Smooth muscle cell (in vitro differentiated cells): ENCODE measurements at regions not wholly inside any gene's neighbourhood (a gene's known extent, or its start where the extent isn't known, plus 50 kb on each side); places are given as distances from the start of the nearest gene placed in this dataset.

ENCODE experiments used
- DNase-seq: peaks from one replicate; lab custom pipeline; 2025; ENCODE audit not compliant: unreplicated experiment; lab: John Stamatoyannopoulos, UW
- H2AFZ ChIP-seq: fragments of 200-600 bp; sonication (generic); 2 replicates; pipeline ENCODE4 v1.6.0; 2016; ENCODE audit warnings: antibody characterized with exemption, low read depth, mild to moderate bottlenecking
- H3F3A ChIP-seq: fragments of 200-600 bp; sonication (generic); 2 replicates; pipeline ENCODE4 v1.6.0; 2017; ENCODE audit warnings: antibody characterized with exemption, low read depth
- H3K27ac ChIP-seq: fragments of 200-600 bp; sonication (generic); 2 replicates; pipeline ENCODE4 v1.5.1; 2016; ENCODE audit warnings: low read depth, mild to moderate bottlenecking
- H3K27me3 ChIP-seq: fragments of 200-600 bp; sonication (generic); 2 replicates; pipeline ENCODE4 v1.6.1; 2016; ENCODE audit warnings: low read depth, mild to moderate bottlenecking
- H3K36me3 ChIP-seq: fragments of 200-600 bp; sonication (generic); 2 replicates; pipeline ENCODE4 v1.5.1; 2016; ENCODE audit warnings: low read depth
- H3K4me1 ChIP-seq: fragments of 200-600 bp; sonication (generic); 2 replicates; pipeline ENCODE4 v1.5.1; 2016; ENCODE audit warnings: low read depth
- H3K4me2 ChIP-seq: fragments of 200-600 bp; sonication (generic); 2 replicates; pipeline ENCODE4 v1.6.0; 2016; ENCODE audit warnings: mild to moderate bottlenecking
- H3K4me3 ChIP-seq: fragments of 200-600 bp; sonication (generic); 2 replicates; pipeline ENCODE4 v1.5.1; 2016; ENCODE audit warnings: mild to moderate bottlenecking
- H3K79me2 ChIP-seq: fragments of 200-600 bp; sonication (generic); 2 replicates; pipeline ENCODE4 v1.6.0; 2016; ENCODE audit warnings: low read depth, mild to moderate bottlenecking
- H3K9ac ChIP-seq: fragments of 200-600 bp; sonication (generic); 2 replicates; pipeline ENCODE4 v1.6.0; 2016; ENCODE audit warnings: low read depth
- H3K9me3 ChIP-seq: fragments of 200-600 bp; sonication (generic); replicated peaks from 2 replicates; pipeline ENCODE4 v1.5.1; 2016; ENCODE audit warnings: low read depth
- H4K20me1 ChIP-seq: fragments of 200-600 bp; sonication (generic); 2 replicates; pipeline ENCODE4 v1.6.0; 2016; ENCODE audit warnings: low read depth
- CTCF ChIP-seq: fragments of 200-600 bp; sonication (generic); IDR thresholded peaks from 2 replicates; pipeline ENCODE4 v1.5.1; 2017; ENCODE audit warnings: borderline replicate concordance, mild to moderate bottlenecking, antibody characterized with exemption; ENCODE audit not compliant: insufficient read depth, poor library complexity, severe bottlenecking
- WGBS: methylation state at CpG from one replicate; pipeline ENCODE4 v1.1.7; 2016; ENCODE audit warnings: low lambda C conversion rate; 5-methylcytosine and 5-hydroxymethylcytosine counted together

DNA sequence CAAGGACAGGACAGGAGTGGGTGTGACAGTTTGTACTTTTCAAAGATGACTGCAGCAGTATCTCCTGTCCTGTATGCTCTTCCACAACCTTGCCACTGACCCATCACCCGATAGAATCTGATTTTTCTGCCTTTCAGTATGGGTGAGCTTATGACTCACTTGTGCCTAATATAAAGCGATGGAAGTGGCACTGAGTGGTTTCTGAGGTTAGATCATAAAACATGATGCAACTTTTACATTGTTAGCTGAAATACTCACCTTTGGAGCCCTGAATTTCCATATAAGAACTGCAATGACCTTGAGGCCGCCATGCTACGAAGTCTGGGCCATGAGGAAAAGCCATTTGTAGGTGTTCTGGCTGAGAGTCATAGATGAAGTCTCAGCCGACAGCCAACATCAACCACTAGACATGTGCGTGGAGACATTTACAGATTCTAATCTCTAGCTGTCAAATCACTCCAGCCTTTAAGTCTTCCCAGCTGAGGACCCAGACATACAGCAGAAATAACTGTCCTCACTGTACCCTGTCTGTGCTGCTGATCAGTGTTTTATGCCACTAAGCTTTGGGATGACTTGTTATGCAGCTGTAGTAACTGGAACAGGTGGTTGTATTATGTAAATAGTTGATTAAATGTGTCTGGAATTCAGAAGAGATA lies 105.9 kb upstream of the ARHGAP20 start:
- no peak overlapping the region for H3K4me3 ChIP-seq
- H4K20me1 ChIP-seq: no peaks in the 10 kb centered on the region
- 67% methylated on average over 6 of the region's 6 CpGs for WGBS
- H3F3A ChIP-seq: no peaks in the 10 kb centered on the region
- H3K27ac ChIP-seq: no peak overlapping the region
- H3K9ac ChIP-seq: no peak overlapping the region
- H3K9me3 ChIP-seq: no peaks in the 10 kb centered on the region
- no peaks in the 10 kb centered on the region for H3K27me3 ChIP-seq
- H3K36me3 ChIP-seq: no peaks in the 10 kb centered on the region
- no peak for DNase-seq
- no peaks in the 10 kb centered on the region for H3K4me1 ChIP-seq
- H2AFZ ChIP-seq: no peak overlapping the region
- no peak for TF ChIP-seq CTCF
- no peaks in the 10 kb centered on the region for H3K79me2 ChIP-seq
- H3K4me2 ChIP-seq: no peak overlapping the region

- H3K9me3 ChIP-seq: no peaks in the 10 kb centered on the region
- H3K79me2 ChIP-seq: no peaks in the 10 kb centered on the region
- 87% methylated on average over 5 of the region's 5 CpGs for WGBS
- no peaks in the 10 kb centered on the region for H3K36me3 ChIP-seq
- no peak for DNase-seq
- no peak overlapping the region for H3K4me2 ChIP-seq
- H3K9ac ChIP-seq: no peak overlapping the region
- H3K27ac ChIP-seq: no peak overlapping the region
- no peak overlapping the region for H2AFZ ChIP-seq
- H4K20me1 ChIP-seq: no peaks in the 10 kb centered on the region
- no peak overlapping the region for H3K4me3 ChIP-seq
- no peak for TF ChIP-seq CTCF
- peaks cover 3% of the 10 kb centered on the region for H3K27me3 ChIP-seq
- no peaks in the 10 kb centered on the region for H3K4me1 ChIP-seq
- no peaks in the 10 kb centered on the region for H3F3A ChIP-seq
Measured at GRCh38 chr11:110812086-110812733, 100.0 kb upstream of the ARHGAP20 start.

DNA sequence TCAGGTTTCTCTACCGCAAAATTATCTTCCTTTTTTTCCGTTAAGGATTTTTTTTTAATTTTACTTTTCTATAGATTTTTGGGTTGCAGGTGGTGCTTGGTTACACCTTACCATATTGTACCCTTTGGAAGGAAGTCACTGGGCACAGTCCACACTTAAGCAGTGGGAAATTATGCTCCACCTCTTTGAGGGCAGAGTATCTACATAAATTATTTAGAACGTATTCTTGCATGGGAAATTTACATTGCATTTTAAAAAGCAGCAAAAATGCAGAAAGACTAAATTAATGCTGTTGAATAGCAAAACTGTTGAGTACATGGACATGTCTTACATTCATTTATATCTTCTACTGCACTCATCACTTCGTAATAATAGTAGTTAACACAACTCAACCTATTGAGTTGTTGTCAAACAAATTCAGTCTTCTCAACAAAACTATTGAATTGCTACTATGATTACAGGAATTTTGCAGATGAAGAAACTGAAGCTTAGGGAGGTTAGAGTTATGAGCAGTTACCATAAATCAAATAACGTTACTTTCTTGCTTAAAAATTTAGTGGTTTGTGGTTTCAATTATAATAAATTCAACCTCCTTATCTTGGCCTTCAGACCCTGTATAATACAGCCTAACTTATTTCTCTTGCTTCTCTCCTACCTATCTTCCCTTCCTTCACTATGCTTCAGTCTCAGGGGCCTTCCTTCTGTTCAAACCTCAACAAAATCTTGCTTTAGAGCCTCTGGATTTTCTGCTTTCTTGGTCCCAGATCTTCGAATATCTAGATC lies 97.4 kb upstream of the ARHGAP20 start:
- no peak for TF ChIP-seq CTCF
- H2AFZ ChIP-seq: no peak overlapping the region
- H3K4me2 ChIP-seq: no peak overlapping the region
- no peak overlapping the region for H3K9ac ChIP-seq
- 73% methylated on average over 6 of the region's 6 CpGs for WGBS
- no peak overlapping the region for H3K27ac ChIP-seq
- no peak overlapping the region for H3K4me3 ChIP-seq
- no peaks in the 10 kb centered on the region for H3K4me1 ChIP-seq
- H3F3A ChIP-seq: no peaks in the 10 kb centered on the region
- peaks cover 3% of the 10 kb centered on the region for H3K27me3 ChIP-seq
- no peaks in the 10 kb centered on the region for H3K36me3 ChIP-seq
- no peaks in the 10 kb centered on the region for H3K79me2 ChIP-seq
- no peaks in the 10 kb centered on the region for H3K9me3 ChIP-seq
- H4K20me1 ChIP-seq: no peaks in the 10 kb centered on the region
- DNase-seq: no peak
